ENCODE measurements at regions not wholly inside any gene's neighbourhood (a gene's known extent, or its start where the extent isn't known, plus 50 kb on each side); places are given as distances from the start of the nearest gene placed in this dataset.

GRCh38 chr10:4736183-4736582 lies 89.8 kb upstream of the AKR1E2 start:
- Histone ChIP-seq H4K20me1 (ENCODE audit: insufficient read depth, low read length) (no peaks in the 10 kb centered on the region), H3K4me3 (ENCODE audit: insufficient read depth, low read depth, low read length) (no peak overlapping the region), H3K27me3 (ENCODE audit: insufficient read depth, low read length) (no peaks in the 10 kb centered on the region), H3K9ac (ENCODE audit: low read length) (no peak overlapping the region), H3K36me3 (ENCODE audit: insufficient read depth, low read length) (no peaks in the 10 kb centered on the region), H3K4me1 (ENCODE audit: insufficient read depth, low read length) (no peaks in the 10 kb centered on the region), H2AFZ (ENCODE audit: low read depth, low read length) (no peak overlapping the region), H3K4me2 (ENCODE audit: low read length) (no peak overlapping the region), H3K79me2 (ENCODE audit: insufficient read depth, low read length) (no peaks in the 10 kb centered on the region), H3K27ac (ENCODE audit: low read depth, low read length) (no peak overlapping the region), H3K9me3 (ENCODE audit: insufficient read depth, low read depth, low read length) (no peaks in the 10 kb centered on the region)
- H3K27ac Mint-ChIP-seq (ENCODE audit: unreplicated experiment) = no peak overlapping the region
- no peak for TF ChIP-seq EZH2 (IDR thresholded peaks at IDR 0.05; ENCODE audit: insufficient read depth, low read length)
- TF ChIP-seq, protein P1, sequence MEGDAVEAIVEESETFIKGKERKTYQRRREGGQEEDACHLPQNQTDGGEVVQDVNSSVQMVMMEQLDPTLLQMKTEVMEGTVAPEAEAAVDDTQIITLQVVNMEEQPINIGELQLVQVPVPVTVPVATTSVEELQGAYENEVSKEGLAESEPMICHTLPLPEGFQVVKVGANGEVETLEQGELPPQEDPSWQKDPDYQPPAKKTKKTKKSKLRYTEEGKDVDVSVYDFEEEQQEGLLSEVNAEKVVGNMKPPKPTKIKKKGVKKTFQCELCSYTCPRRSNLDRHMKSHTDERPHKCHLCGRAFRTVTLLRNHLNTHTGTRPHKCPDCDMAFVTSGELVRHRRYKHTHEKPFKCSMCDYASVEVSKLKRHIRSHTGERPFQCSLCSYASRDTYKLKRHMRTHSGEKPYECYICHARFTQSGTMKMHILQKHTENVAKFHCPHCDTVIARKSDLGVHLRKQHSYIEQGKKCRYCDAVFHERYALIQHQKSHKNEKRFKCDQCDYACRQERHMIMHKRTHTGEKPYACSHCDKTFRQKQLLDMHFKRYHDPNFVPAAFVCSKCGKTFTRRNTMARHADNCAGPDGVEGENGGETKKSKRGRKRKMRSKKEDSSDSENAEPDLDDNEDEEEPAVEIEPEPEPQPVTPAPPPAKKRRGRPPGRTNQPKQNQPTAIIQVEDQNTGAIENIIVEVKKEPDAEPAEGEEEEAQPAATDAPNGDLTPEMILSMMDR (IDR thresholded peaks at IDR 0.05; ENCODE audit: insufficient read depth, low read depth, low read length) = no peak
- no peak overlapping the region for H3K4me3 Mint-ChIP-seq (ENCODE audit: unreplicated experiment)
- peaks cover 1% of the 10 kb centered on the region for H3K36me3 Mint-ChIP-seq (ENCODE audit: low read depth, unreplicated experiment)
- H3K27me3 Mint-ChIP-seq (ENCODE audit: low read depth, unreplicated experiment) = no peaks in the 10 kb centered on the region
- H3K4me1 Mint-ChIP-seq (ENCODE audit: low read depth, unreplicated experiment) = peaks cover 2% of the 10 kb centered on the region
- no peak for DNase-seq (ENCODE audit: low read depth)
- no peaks in the 10 kb centered on the region for H3K9me3 Mint-ChIP-seq (ENCODE audit: unreplicated experiment)
- no peak for FAIRE-seq

- Histone ChIP-seq H3K36me3 (ENCODE audit: insufficient read depth, low read length) (no peaks in the 10 kb centered on the region), H3K4me3 (ENCODE audit: insufficient read depth, low read depth, low read length) (no peak overlapping the region), H3K79me2 (ENCODE audit: insufficient read depth, low read length) (no peaks in the 10 kb centered on the region), H3K27me3 (ENCODE audit: insufficient read depth, low read length) (no peaks in the 10 kb centered on the region), H4K20me1 (ENCODE audit: insufficient read depth, low read length) (no peaks in the 10 kb centered on the region), H2AFZ (ENCODE audit: low read depth, low read length) (no peak overlapping the region), H3K4me2 (ENCODE audit: low read length) (no peak overlapping the region), H3K27ac (ENCODE audit: low read depth, low read length) (no peak overlapping the region), H3K9ac (ENCODE audit: low read length) (no peak overlapping the region), H3K9me3 (ENCODE audit: insufficient read depth, low read depth, low read length) (no peaks in the 10 kb centered on the region), H3K4me1 (ENCODE audit: insufficient read depth, low read length) (no peaks in the 10 kb centered on the region)
- Mint-ChIP-seq H3K36me3 (ENCODE audit: low read depth, unreplicated experiment) (peaks cover 1% of the 10 kb centered on the region), H3K9me3 (ENCODE audit: unreplicated experiment) (no peaks in the 10 kb centered on the region), H3K27me3 (ENCODE audit: low read depth, unreplicated experiment) (no peaks in the 10 kb centered on the region), H3K27ac (ENCODE audit: unreplicated experiment) (no peak overlapping the region), H3K4me3 (ENCODE audit: unreplicated experiment) (no peak overlapping the region), H3K4me1 (ENCODE audit: low read depth, unreplicated experiment) (peaks cover 2% of the 10 kb centered on the region)
- no peak for FAIRE-seq
- DNase-seq (ENCODE audit: low read depth) = no peak
- TF ChIP-seq, protein P1 (IDR thresholded peaks at IDR 0.05; ENCODE audit: insufficient read depth, low read depth, low read length) = no peak
- TF ChIP-seq EZH2 (IDR thresholded peaks at IDR 0.05; ENCODE audit: insufficient read depth, low read length) = no peak
Measured at GRCh38 chr10:4733843-4734224, 92.2 kb upstream of the AKR1E2 start.

- Histone ChIP-seq H3K4me2 (ENCODE audit: low read length) (no peak overlapping the region), H3K27ac (ENCODE audit: low read depth, low read length) (no peak overlapping the region), H3K4me3 (ENCODE audit: insufficient read depth, low read depth, low read length) (no peak overlapping the region), H3K9ac (ENCODE audit: low read length) (no peak overlapping the region), H2AFZ (ENCODE audit: low read depth, low read length) (no peak overlapping the region), H3K27me3 (ENCODE audit: insufficient read depth, low read length) (no peaks in the 10 kb centered on the region), H3K36me3 (ENCODE audit: insufficient read depth, low read length) (no peaks in the 10 kb centered on the region), H3K4me1 (ENCODE audit: insufficient read depth, low read length) (no peaks in the 10 kb centered on the region), H3K79me2 (ENCODE audit: insufficient read depth, low read length) (no peaks in the 10 kb centered on the region), H4K20me1 (ENCODE audit: insufficient read depth, low read length) (no peaks in the 10 kb centered on the region), H3K9me3 (ENCODE audit: insufficient read depth, low read depth, low read length) (no peaks in the 10 kb centered on the region)
- Mint-ChIP-seq H3K27ac (ENCODE audit: unreplicated experiment) (no peak overlapping the region), H3K27me3 (ENCODE audit: low read depth, unreplicated experiment) (no peaks in the 10 kb centered on the region), H3K4me3 (ENCODE audit: unreplicated experiment) (no peak overlapping the region), H3K9me3 (ENCODE audit: unreplicated experiment) (no peaks in the 10 kb centered on the region), H3K36me3 (ENCODE audit: low read depth, unreplicated experiment) (peaks cover 1% of the 10 kb centered on the region), H3K4me1 (ENCODE audit: low read depth, unreplicated experiment) (peaks cover 2% of the 10 kb centered on the region)
- no peak for DNase-seq (ENCODE audit: low read depth)
- no peak for TF ChIP-seq EZH2 (IDR thresholded peaks at IDR 0.05; ENCODE audit: insufficient read depth, low read length)
- TF ChIP-seq, protein P1 (IDR thresholded peaks at IDR 0.05; ENCODE audit: insufficient read depth, low read depth, low read length) = no peak
- FAIRE-seq = no peak
Measured at GRCh38 chr10:4733150-4733842, 92.7 kb upstream of the AKR1E2 start.
